GM12878 (cell line): ENCODE measurements at regions not wholly inside any gene's neighbourhood (a gene's known extent, or its start where the extent isn't known, plus 50 kb on each side); places are given as distances from the start of the nearest gene placed in this dataset.

Experiments
- ATAC-seq: fragments of 200-7000 bp; cut with Tn5 transposase; 3 replicates; pipeline ENCODE4 v1.9.1; 2020; ENCODE audit warnings: mild to moderate bottlenecking, moderate library complexity
- BruUV-seq: library from RNA; stranded (reverse); fragments of 400-500 nt; replicated peaks from 2 replicates; lab custom pipeline; 2021; lab: Mats Ljungman, UMichigan
- CTCF ChIA-PET: fragments of 300-600 bp; sonication (Branson Sonifier 250); formaldehyde crosslinking; extraction: SDS; loops from one replicate; lab custom pipeline; 2021; ENCODE audit warnings: inconsistent platforms; lab: Yijun Ruan, JAX
- POLR2A ChIA-PET: fragments of 350-600 bp; formaldehyde crosslinking; extraction: SDS; loops from one replicate; lab custom pipeline; 2021; ENCODE audit warnings: inconsistent platforms; lab: Charles Lee
- RAD21 ChIA-PET: fragments of 300-600 bp; sonication (Branson Sonifier 250); formaldehyde crosslinking; loops from one replicate; lab custom pipeline; 2023; ENCODE audit warnings: antibody characterized with exemption; ENCODE audit not compliant: unreplicated experiment; lab: Charles Lee
- SMC1A ChIA-PET: fragments of 300-600 bp; sonication (Branson Sonifier 250); formaldehyde crosslinking; loops from one replicate; lab custom pipeline; 2023; ENCODE audit not compliant: unreplicated experiment, uncharacterized antibody; lab: Charles Lee
- DNase-seq: peaks from one replicate; pipeline ENCODE4 v3.0.0-alpha.2; 2011; ENCODE audit warnings: low read depth, low spot score
- FAIRE-seq: peaks from 3 replicates; lab custom pipeline; 2011; peaks lifted over from hg19 to GRCh38; lab: Jason Lieb, UNC
- H2AFZ ChIP-seq: 2 replicates; pipeline ENCODE4 v1.6.0; 2011; ENCODE audit warnings: low read depth, low read length, control low read depth; ENCODE audit not compliant: control insufficient read depth
- H3K27ac ChIP-seq: 2 replicates; pipeline ENCODE4 v1.5.1; 2011; ENCODE audit warnings: control low read depth; ENCODE audit not compliant: control insufficient read depth, insufficient read depth
- H3K27me3 ChIP-seq, 2 experiments: replicated peaks in 1 of 2; 2 replicates each; pipeline versions ENCODE4 v1.6.0 to v1.6.1; 2011; ENCODE audit warnings: low read length in 1 of 2; ENCODE audit not compliant: control insufficient read depth in 2 of 2, insufficient read depth in 2 of 2
- H3K36me3 ChIP-seq, 2 experiments: 2 replicates each; pipeline ENCODE4 v1.5.1; 2011; ENCODE audit warnings: low read length in 1 of 2; ENCODE audit not compliant: control insufficient read depth in 2 of 2, insufficient read depth in 2 of 2
- H3K4me1 ChIP-seq: 2 replicates; pipeline ENCODE4 v1.6.1; 2011; ENCODE audit warnings: mild to moderate bottlenecking, low read length, moderate library complexity, mixed read lengths; ENCODE audit not compliant: control insufficient read depth, insufficient read depth
- H3K4me2 ChIP-seq: 2 replicates; pipeline ENCODE4 v1.6.0; 2011; ENCODE audit warnings: control low read depth; ENCODE audit not compliant: control insufficient read depth, insufficient read depth
- H3K4me3 ChIP-seq: fragments of 200-600 bp; sonication (generic); 2 replicates; pipeline ENCODE4 v1.5.1; 2016
- H3K79me2 ChIP-seq: 2 replicates; pipeline ENCODE4 v1.6.0; 2011; ENCODE audit warnings: low read length; ENCODE audit not compliant: control insufficient read depth, insufficient read depth
- H3K9ac ChIP-seq: 2 replicates; pipeline ENCODE4 v1.8.0; 2011; ENCODE audit warnings: low read length, control low read depth, mixed read lengths; ENCODE audit not compliant: control insufficient read depth, insufficient read depth
- H3K9me3 ChIP-seq: replicated peaks from 3 replicates; pipeline ENCODE4 v1.5.1; 2011; ENCODE audit warnings: mild to moderate bottlenecking, low read length; ENCODE audit not compliant: control insufficient read depth, insufficient read depth
- H4K20me1 ChIP-seq: 2 replicates; pipeline ENCODE4 v1.6.0; 2011; ENCODE audit not compliant: control insufficient read depth, insufficient read depth
- ATF7 ChIP-seq: fragments of 450-650 bp; IDR thresholded peaks from 2 replicates; pipeline ENCODE4 v1.6.1; 2016; ENCODE audit warnings: low read depth, mild to moderate bottlenecking
- MYC ChIP-seq: IDR thresholded peaks from 2 replicates; pipeline ENCODE4 v1.6.1; 2011; ENCODE audit warnings: mild to moderate bottlenecking, low read length, moderate library complexity, inconsistent platforms; ENCODE audit not compliant: insufficient read depth, insufficient replicate concordance, insufficient read length, severe bottlenecking
- PML ChIP-seq: IDR thresholded peaks from 2 replicates; pipeline ENCODE4 v1.6.1; 2012; ENCODE audit warnings: low read length, inconsistent platforms
- SIN3A ChIP-seq: IDR thresholded peaks from 2 replicates; pipeline ENCODE4 v1.6.1; 2012; ENCODE audit warnings: low read depth, low read length, improper control_type of control experiment
- ZBTB4 ChIP-seq: fragments of 450-650 bp; formaldehyde crosslinking; IDR thresholded peaks from 2 replicates; pipeline ENCODE4 v1.4.0; 2022; ENCODE audit warnings: mild to moderate bottlenecking, moderate library complexity
- WGBS: methylation state at CpG from one replicate; pipeline ENCODE4 v1.1.6; 2016; ENCODE audit warnings: low lambda C conversion rate; ENCODE audit not compliant: insufficient replicate concordance, insufficient coverage; ENCODE audit errors: missing lambda C conversion rate; 5-methylcytosine and 5-hydroxymethylcytosine counted together
- in situ Hi-C: fragments of 300-500 bp; cut with MboI; formaldehyde crosslinking; loops from 9 replicates; pipeline ENCODE4 v1.14.3; 2018; ENCODE audit warnings: mixed read lengths
- intact Hi-C: fragments of 100-400 bp; cut with micrococcal nuclease; formaldehyde crosslinking; loops from one replicate; pipeline ENCODE4 v1.14.2; 2022; ENCODE audit not compliant: unreplicated experiment

GRCh38 chr4:123698556-123698955 is 302.0 kb downstream of the SPRY1 start:
- ChIA-PET RAD21 (no interaction called here), CTCF (no interaction called here), SMC1A (no interaction called here), POLR2A (no interaction called here)
- no peak for FAIRE-seq
- intact Hi-C loops, result no loop called here
- Histone ChIP-seq H3K4me2 (no peak overlapping the region), H4K20me1 (no peaks in the 10 kb centered on the region), H3K27ac (no peak overlapping the region), H3K9me3 (no peaks in the 10 kb centered on the region), H3K9ac (no peak overlapping the region), H3K4me3 (no peak overlapping the region), H3K4me1 (no peaks in the 10 kb centered on the region), H3K27me3 (no peaks in the 10 kb centered on the region; a peak in 1 of 4 replicates), H3K79me2 (no peaks in the 10 kb centered on the region), H3K36me3 (no peaks in the 10 kb centered on the region), H2AFZ (no peak overlapping the region)
- no peak for DNase-seq
- in situ Hi-C loops, result no loop called here
- no TSS peak for BruUV-seq
- TF ChIP-seq SIN3A (no peak), ATF7 (no peak), ZBTB4 (CRISPR knock-in tag) (no peak), PML (no peak), MYC (no peak)
- no peak for ATAC-seq
- 41% methylated on average over 4 of the region's 4 CpGs for WGBS
